HG03521 (cell line): ENCODE measurements at regions not wholly inside any gene's neighbourhood (a gene's known extent, or its start where the extent isn't known, plus 50 kb on each side); places are given as distances from the start of the nearest gene placed in this dataset.

ENCODE experiments used
- ATAC-seq: cut with Tn5 transposase; IDR thresholded peaks from one replicate; pipeline ENCODE4 v1.9.1; 2021; ENCODE audit warnings: mild to moderate bottlenecking, moderate library complexity; ENCODE audit not compliant: unreplicated experiment

DNA sequence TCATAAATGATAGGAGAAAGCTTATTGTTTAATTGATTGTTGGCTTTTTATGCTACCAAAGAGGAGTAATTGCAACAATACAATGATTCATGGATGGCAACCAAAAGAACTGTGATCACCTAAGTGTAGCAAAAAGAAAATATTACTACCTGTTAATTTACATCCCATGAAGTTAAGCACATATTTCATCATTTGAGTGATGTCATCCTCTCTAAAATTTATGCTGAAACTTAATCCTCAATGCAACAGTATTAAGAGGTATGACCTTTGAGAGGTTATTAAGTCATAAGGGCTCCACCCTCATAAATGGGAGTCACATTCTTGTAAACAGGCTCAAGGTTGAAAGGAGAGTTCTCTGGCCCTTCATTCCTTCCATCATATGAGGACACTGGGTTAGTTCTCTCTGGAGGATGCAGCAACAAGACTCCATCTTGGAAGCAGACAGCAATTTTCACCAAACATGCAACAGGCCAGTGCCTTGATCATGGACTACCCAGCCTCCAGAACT is 190.6 kb upstream of the GRIK2 start:
- ATAC-seq = no peak

DNA sequence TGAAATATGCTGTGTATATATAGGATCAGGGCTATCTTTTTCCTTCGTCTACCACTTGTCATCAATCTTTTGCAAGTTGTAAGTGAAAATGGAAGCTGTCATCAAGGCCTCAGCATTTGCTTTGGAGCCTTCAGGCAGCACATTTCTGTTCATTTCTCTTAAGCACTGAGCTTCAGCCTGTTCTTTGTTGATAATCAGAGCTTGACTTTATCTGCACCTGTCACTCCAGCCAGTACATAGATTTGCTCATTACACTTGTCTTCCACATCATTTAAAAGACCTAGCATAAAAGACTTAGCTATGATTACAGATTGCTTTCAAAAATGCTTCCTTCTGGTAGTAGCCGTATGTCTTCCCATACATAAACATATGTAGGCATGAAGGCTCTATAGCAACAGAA is 189.8 kb upstream of the GRIK2 start:
- no peak for ATAC-seq

DNA sequence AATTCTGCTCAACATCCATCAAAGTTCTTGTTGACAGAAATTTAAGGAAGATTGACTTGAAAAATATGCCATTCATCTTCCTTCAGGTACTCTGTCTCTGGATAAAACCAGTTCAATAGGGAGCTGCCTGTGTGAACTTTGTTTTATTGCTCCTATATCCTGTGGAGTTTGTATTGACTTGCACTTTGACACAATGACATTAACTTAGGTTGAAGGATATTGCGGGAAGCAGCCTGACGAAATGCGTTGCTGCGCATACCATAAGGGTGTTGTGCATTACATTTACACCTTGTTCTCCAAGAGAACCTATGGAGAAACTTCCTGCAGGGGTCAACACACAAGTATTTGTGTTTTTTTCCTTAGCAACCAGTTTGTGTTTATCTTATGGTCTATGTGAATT is 185.4 kb upstream of the GRIK2 start:
- no peak for ATAC-seq

DNA sequence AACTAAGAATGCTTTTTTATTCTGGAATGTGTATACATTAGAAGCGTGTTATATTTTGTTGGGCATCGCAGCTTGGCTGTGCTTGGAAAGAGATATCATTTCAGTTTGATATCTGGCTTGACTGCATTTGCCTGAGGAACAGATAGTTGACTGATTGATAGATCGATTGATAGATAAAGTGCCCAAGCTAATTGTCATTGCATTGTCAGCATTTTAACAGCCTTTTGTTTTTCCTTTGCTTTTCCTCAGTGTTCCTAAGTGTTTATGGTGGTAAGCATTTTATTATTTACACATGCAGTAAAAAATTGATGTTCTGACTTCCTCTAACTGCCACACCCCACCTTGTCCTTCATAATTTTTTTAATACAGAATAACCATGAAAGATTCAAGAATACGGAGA is 180.9 kb upstream of the GRIK2 start:
- no peak for ATAC-seq

DNA sequence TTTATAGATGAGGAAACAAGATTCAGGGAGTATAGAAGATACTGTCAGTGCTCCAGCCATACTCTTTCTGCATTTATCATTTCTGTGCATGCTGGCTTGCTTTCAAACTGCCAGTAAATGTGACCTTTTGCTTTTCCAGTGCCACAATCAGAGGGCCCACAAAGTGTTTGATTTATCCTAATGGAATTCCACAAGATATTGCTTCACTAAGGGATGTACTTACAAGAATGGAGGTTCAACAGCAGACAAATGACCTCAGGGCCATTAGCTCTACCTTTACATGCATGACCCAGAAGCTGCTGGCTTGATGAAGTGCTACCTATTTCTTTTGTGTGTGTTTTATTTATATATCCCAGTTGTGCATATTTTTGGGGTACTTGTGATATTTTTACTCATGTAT is 171.5 kb upstream of the GRIK2 start:
- no peak for ATAC-seq

DNA sequence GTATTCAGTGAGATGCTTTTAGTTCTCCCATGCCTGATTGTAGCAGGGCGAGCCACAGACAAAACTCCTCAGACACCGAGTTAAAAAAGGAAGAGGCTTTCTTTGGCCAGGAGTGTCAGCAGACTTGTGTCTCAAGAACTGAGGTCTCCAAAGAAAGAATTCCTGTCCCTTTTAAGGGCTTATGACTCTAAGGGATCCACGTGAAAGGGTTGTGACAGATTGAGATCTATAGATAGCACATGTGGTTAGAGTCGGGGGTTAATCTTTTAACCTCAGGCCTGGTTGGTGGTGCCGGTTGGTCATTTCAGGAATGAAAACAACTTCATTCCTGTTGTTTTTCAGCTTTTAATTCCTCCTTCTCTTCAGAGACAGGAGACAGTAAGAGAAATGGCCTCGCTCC is 168.8 kb upstream of the GRIK2 start:
- no peak for ATAC-seq

DNA sequence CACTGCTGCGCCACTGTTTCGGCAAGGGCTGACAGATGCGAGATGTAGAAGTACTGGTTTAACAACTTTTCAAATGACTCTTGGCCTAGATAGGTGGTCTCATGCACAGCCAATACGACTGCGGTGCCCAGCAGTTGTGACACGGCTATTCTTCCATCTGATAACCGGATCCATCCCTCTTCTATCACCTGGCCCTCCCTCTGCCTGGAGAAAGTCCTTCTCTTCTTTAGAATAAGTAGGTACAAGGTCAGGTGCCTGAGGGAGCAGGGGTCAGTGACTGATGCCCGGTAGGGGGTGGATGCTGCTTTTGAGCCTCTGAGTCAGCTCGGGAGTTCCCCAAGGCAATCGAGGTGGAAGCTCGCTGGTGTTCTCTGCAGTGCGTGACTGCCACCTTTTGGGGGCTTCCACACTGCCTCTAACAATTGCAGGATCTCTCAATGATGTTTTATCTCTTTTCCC is 166.8 kb upstream of the GRIK2 start:
- no peak for ATAC-seq

DNA sequence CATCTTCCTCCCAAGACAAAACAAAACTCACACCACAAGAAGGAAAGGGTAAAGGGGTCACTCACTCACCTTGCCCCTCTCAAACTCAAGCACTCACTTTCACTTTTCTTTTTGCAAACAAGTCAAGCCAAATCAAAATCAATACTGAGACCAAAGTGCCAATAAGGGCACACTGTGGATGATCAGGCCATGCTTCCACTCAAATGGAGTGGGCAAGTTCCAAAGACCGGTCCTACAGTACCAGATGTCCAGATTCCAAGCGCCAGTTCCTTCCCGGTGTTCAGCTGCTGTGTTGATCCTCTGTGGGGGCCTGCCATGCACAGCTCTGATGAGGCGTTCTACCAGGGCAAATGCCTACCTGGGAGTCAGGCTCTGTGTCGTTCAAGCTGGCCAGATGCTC is 162.6 kb upstream of the GRIK2 start:
- no peak for ATAC-seq

DNA sequence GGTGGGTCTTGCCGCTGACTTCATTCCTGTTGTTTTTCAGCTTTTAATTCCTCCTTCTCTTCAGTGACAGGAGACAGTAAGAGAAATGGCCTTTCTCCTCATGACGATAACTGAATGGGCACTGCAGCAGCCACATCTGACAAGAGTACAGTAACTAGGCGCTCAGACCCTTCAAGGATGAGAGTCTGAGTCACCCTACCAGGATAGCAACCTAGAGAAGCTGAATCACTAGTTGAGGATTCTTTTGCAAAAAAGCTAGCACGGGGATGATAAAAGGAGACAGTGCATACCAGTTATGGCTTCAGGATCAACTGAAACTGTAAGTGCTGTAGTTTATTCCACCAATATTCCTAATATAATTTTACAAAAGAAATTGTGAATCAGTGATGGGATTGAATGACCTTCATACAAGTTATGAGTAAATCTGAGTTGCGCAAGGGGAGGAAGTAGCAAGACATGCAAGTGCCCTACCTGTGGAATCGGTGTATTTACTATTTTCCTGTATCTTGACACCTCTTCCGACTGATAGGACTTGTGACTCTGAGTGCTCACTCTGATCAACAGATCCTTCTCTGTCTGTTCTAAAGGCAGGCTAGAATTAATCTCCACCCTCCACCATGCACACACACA is 161.8 kb upstream of the GRIK2 start:
- no peak for ATAC-seq

DNA sequence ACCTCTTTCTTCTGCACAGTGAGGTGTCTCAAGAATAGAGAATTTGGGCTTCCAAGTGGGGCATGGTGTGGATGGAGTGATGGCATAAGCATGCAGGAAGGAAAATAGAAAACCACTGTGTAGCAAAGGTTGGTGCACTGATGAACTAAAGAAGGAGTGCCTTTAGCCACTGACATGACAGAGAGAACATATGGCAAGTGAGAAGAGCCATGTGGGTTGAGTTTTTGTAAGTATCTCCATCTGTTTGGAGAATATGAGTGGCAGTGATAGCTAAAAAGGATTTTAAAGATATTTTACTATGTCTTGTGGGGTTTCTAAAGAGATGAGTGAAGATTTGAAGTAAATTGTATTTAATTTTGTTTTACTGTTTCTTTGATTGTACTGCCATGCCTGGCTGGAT is 160.5 kb upstream of the GRIK2 start:
- ATAC-seq = no peak

DNA sequence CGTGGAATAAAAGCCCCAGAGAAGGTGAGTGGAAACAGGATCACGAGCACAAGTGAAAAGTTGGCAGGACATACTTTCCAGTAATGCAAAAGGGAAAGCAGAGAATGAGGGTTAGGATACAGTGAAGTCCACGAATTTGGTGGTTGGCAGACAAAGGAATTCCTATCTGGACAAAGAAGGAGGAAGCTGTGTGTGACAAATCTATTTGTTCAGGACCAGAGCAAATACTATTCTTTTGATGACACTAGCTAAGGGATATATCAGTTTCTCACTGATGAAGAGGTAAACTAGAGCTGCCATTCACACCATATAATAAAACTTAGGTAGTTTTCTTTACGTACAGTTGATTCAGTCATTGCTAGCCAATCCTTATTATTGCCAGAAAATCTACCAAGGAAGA is 156.8 kb upstream of the GRIK2 start:
- no peak for ATAC-seq

DNA sequence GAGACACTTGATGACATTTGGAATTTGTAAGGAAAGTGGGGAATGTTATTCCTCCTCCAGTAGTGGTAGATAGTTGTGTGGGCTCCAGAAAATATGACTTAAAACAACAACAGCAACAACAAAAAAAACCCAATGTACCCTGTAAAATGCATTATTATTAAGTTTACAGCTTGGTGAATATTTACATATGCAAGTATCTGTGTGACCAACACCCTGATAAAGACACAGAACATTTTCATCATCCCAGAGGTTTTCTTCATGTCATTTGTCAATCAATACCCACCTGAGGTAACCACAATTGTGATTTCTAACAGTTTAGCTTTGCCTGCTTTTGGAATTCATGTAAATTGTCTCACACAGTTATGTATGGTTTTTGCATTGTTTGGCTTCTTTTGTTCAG is 152.1 kb upstream of the GRIK2 start:
- no peak for ATAC-seq

DNA sequence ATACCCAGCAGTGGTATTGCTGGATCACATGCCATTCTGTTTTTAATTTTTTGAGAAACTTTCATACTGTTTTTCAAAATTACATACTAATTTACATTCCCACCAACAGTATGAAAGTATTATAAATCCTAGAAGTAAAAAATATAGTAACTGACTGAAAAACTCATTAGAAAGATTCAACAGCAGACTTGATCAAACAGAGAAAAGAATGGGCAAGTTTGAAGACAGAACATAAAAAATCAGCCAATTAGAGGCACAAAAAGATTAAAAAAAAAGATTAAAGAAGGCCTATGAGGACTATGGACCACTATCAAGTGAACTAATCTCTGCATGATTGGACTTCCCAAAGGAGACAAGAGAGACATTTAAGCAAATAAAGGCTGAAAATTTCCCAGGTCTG is 144.0 kb upstream of the GRIK2 start:
- no peak for ATAC-seq

DNA sequence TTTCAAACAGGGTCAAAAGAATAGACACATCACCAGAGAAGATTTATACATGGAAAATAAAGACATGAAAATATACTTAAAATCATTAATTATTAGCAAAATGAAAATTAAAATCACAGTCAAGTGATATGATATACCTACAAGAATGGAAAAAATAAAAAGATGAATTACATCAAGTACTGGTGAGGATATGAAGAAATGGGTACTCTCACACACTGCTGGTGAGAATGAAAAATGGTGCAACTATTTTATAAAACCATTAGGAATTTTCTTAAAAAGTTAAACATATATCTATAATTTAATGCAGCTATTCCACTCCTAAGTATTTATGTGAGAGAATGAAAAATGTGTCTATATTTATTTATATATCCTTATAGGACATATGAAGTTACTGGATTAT is 136.3 kb upstream of the GRIK2 start:
- ATAC-seq = no peak

DNA sequence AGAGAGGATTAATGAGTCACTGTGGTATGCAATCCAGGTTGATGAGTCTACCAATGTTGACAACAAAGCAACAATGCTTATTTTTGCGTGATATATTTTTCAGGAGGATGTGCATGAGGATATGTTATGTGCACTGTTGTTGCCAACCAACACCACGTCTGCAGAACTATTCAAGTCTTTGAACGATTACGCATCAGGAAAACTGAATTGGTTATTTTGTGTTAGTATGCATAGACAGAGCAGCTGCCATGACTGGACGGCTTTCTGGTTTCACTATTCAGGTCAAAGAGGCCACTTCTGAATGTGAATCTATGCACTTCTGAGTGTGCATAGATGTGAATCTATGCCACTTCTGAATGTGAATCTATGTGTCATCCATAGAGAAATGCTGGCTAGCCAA is 134.0 kb upstream of the GRIK2 start:
- no peak for ATAC-seq

DNA sequence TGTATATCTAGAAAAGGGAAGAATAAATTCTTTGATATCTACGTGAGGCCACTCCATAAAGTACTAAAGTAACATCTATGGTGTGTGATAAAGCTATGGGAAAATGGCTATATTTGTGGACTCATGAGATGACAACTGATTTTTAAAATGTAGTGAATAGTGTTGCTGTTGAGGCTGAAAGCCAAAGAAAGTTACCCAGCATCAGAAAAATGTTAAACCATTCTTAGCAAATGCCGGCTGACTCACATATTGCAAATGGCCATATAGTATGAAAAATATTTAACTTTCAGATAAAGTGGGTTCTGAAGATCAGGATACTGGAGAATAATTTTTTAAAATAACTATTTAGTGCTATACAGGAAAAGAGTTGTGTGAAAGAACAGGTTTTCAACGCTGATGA is 129.9 kb upstream of the GRIK2 start:
- no peak for ATAC-seq

DNA sequence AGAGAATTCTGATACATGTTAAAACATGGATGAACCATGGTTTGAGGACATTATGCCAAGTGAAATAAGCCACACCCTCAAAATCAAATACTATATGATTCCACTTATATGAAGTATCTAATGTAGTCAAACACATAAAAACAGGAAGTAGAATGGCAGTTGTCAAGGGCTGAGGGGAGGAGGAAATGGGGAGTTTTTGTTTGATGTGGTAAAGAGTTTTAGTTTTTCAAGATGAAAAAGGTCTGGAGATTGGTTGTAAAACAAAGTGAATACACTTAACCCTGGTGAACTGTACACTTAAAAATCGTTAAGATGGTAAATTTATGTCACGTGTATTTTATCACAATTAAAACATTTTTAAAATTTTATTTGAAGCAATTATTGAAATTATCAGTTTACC is 127.4 kb upstream of the GRIK2 start:
- no peak for ATAC-seq

DNA sequence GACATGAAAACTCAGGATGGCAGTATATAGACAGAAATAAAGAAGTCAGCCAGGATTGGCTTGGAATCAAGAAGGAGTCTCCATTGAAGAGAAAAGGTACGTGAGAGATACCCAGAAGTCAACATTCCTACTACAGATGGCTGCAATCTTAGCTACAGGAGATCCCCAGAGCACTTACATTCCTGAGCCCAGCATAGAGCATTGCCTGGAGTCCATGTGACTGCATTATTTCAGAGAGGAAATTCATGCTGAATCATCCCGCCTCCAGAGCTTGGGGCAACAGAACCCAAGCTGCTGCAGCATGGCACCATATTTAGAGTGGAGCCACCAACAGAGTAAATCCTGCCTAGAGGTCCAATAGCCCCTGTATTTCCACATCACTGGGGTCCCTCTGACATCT is 125.0 kb upstream of the GRIK2 start:
- no peak for ATAC-seq

DNA sequence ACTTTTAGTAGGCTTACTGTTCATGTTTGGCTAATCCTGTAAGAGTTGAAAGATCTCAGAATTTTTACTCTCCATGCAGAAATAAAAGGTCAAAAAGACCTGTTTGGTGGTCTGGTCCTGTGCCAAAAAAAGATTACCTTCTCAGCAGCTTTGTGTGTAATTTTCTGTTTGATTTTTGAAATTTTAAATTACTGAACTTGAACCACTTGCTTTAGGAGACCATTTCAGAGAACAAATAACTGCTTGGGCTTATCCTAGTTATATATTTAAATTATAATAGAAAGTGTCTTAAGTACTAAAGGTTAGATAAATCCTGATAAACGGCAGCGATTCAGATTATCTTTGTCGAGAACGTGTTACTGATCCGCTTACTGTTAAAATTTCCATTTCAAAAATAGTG is 118.3 kb upstream of the GRIK2 start:
- no peak for ATAC-seq

DNA sequence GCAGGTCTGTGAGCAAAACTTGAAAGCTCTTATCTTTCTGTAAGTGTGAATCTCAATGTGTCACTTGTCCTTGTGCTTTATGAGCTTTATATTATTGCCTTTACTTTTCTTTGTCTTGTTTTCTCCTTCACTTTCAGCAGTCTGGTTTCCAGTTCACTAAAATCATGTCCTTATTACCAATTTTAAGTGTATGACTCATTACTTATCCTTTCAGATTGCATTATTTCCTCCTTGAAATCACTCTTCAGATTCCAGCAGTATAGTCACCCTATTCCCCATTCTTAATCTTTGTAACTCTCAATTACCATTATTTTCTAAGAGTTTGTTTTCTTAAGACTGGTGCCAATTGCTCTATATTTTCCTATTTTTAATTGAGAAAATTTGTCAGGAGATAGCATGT is 117.4 kb upstream of the GRIK2 start:
- no peak for ATAC-seq

DNA sequence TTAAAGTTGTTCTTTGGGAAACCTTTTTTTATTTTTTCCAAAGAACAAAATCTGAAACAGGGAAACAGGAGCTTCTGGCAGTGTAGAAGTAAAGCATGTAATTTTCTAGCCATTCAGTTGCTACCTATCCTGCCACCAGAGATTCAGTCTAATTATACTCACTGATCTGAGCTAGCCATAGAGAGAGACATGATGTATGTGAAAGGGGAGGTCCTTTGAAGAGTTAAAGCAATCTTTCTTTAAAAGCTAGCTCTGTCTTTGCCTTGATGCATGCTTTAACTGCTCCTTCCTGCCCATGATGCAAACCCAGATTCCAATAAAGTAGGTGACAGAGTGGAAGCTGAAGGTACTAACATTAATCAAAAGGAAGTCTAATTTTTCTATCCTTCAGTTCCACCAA is 114.1 kb upstream of the GRIK2 start:
- no peak for ATAC-seq

DNA sequence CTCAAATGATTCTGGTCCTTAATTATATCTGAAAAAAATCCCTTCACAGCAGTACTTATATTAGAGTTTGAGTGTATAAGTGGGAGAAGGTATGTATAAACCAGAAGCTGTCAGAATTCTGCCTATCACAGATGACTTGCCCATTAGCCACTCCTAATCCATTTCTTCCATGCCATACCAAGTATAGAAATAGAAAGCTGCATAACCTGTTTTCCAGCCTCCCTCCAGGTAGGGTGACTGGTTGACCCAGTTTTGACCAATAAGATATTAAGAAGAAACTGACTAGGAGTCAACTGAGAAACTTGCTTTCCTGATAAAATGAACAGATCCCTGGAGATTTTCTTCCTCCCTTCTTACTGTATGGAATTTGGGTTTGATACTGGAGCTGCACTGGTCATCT is 112.2 kb upstream of the GRIK2 start:
- ATAC-seq = no peak

DNA sequence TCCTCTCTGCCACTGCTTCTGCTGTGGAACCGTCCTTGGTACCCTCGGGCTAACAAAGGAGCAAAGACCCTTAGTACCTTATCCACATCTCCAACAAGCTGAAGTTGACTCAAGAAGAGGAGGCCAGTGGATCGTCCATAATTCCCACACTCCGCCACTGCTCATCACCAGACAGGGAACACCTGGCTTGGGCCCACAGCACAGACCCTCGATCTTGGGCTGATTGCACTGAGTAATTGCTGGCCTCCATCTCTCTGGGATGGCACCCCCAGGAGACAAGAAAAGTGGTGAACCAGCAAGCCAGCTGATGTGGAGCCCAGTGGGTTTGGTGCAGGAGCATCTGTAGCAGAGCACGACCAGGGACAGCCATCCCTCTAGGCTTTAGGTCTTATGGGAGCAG is 109.4 kb upstream of the GRIK2 start:
- no peak for ATAC-seq
